OCI-LY7 (cell line): ENCODE measurements at regions not wholly inside any gene's neighbourhood (a gene's known extent, or its start where the extent isn't known, plus 50 kb on each side); places are given as distances from the start of the nearest gene placed in this dataset.

Source experiments
- CTCF ChIP-seq: fragments of 200-600 bp; sonication (generic); conservative IDR thresholded peaks from 2 replicates; pipeline ENCODE4 v1.5.1; 2014; ENCODE audit warnings: mild to moderate bottlenecking, antibody characterized with exemption, low read length, moderate library complexity, mixed read lengths
- EZH2phosphoT487 ChIP-seq: fragments of 200-600 bp; sonication (generic); IDR thresholded peaks from 2 replicates; pipeline ENCODE4 v1.6.1; 2018; ENCODE audit warnings: low read depth, borderline replicate concordance, mild to moderate bottlenecking, mixed run types, antibody characterized with exemption, low read length, moderate library complexity, mixed read lengths

- TF ChIP-seq CTCF (no peak), EZH2phosphoT487 (no peak)
Observed at GRCh38 chr3:150055332-150055731, 84.6 kb upstream of the PFN2 start.
